HCT116 (cell line): ENCODE measurements at regions not wholly inside any gene's neighbourhood (a gene's known extent, or its start where the extent isn't known, plus 50 kb on each side); places are given as distances from the start of the nearest gene placed in this dataset.

ENCODE experiments used
- POLR2A ChIP-seq: IDR thresholded peaks from 2 replicates; pipeline ENCODE4 v1.7.0; 2011; ENCODE audit warnings: borderline replicate concordance; ENCODE audit not compliant: insufficient read depth, insufficient read length; ENCODE audit errors: extremely low read depth
- POLR2AphosphoS5 ChIP-seq: IDR thresholded peaks from 2 replicates; pipeline ENCODE4 v1.6.1; 2011; ENCODE audit warnings: mild to moderate bottlenecking, low read depth, low read length, moderate library complexity
- RAD21 ChIP-seq: IDR thresholded peaks from 2 replicates; pipeline ENCODE4 v1.6.1; 2012; ENCODE audit warnings: low read depth, mild to moderate bottlenecking
- SP1 ChIP-seq: IDR thresholded peaks from 2 replicates; pipeline ENCODE4 v1.6.1; 2012; ENCODE audit warnings: low read depth
- YY1 ChIP-seq: IDR thresholded peaks from 2 replicates; pipeline ENCODE4 v1.6.1; 2011; ENCODE audit warnings: low read length, low read depth, moderate library complexity, mild to moderate bottlenecking; ENCODE audit not compliant: insufficient replicate concordance; ENCODE audit errors: extremely low read depth
- ZNF274 ChIP-seq: fragments of 200-500 bp; sonication (Bioruptor generic); IDR thresholded peaks from 2 replicates; pipeline ENCODE4 v1.6.1; 2014; ENCODE audit warnings: mild to moderate bottlenecking, low read depth, low read length, inconsistent platforms
- TF ChIP-seq, protein P1 (sequence below), 3 experiments: fragments of 200-600 bp in 1 of 3; sonication (generic) in 1 of 3; IDR thresholded peaks in 2 of 3; conservative IDR thresholded peaks in 1 of 3; 2 replicates each; pipeline ENCODE4 v1.5.1; 2012 to 2017; ENCODE audit warnings: low read depth in 2 of 3, low read length in 2 of 3, antibody characterized with exemption in 1 of 3, borderline replicate concordance in 1 of 3, control low read depth in 1 of 3, mild to moderate bottlenecking in 1 of 3, mixed read lengths in 1 of 3, mixed run types in 1 of 3, moderate library complexity in 1 of 3; ENCODE audit not compliant: insufficient read depth in 1 of 3
- TF ChIP-seq, protein P2 (sequence below): IDR thresholded peaks from 2 replicates; pipeline ENCODE4 v1.6.1; 2012; ENCODE audit warnings: low read depth
- TF ChIP-seq, protein P3 (sequence below): IDR thresholded peaks from 2 replicates; pipeline ENCODE4 v1.6.1; 2012

DNA sequence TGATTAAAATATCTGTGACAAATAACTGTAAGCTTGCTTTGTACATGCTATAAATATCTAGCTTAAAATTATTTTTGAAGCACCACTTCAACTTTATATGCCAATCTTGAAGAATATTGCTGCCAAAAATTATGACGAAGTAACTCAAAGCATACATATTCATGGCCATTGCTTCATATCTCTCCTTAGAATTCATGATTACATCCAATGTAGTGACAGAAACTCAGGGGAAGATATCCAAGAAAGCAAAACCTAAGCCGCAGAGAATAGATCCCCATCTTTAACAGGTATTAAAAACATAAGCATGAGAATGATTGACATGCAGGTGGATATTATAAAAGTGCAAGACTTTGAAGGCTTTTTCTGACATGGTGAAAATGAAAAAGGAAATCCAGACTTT lies 100.8 kb upstream of the PLPPR1 start:
- TF ChIP-seq POLR2A: no peak
- TF ChIP-seq, protein P1, sequence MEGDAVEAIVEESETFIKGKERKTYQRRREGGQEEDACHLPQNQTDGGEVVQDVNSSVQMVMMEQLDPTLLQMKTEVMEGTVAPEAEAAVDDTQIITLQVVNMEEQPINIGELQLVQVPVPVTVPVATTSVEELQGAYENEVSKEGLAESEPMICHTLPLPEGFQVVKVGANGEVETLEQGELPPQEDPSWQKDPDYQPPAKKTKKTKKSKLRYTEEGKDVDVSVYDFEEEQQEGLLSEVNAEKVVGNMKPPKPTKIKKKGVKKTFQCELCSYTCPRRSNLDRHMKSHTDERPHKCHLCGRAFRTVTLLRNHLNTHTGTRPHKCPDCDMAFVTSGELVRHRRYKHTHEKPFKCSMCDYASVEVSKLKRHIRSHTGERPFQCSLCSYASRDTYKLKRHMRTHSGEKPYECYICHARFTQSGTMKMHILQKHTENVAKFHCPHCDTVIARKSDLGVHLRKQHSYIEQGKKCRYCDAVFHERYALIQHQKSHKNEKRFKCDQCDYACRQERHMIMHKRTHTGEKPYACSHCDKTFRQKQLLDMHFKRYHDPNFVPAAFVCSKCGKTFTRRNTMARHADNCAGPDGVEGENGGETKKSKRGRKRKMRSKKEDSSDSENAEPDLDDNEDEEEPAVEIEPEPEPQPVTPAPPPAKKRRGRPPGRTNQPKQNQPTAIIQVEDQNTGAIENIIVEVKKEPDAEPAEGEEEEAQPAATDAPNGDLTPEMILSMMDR (IDR thresholded peaks at IDR 0.05 in 2 of 3, conservative IDR thresholded peaks at IDR 0.05 in 1 of 3; ENCODE audit: borderline replicate concordance in 1 of 3, insufficient read depth in 1 of 3, low read depth in 2 of 3, low read length in 2 of 3): no peak
- no peak for TF ChIP-seq RAD21
- TF ChIP-seq ZNF274: no peak
- TF ChIP-seq YY1: no peak
- TF ChIP-seq, protein P2, sequence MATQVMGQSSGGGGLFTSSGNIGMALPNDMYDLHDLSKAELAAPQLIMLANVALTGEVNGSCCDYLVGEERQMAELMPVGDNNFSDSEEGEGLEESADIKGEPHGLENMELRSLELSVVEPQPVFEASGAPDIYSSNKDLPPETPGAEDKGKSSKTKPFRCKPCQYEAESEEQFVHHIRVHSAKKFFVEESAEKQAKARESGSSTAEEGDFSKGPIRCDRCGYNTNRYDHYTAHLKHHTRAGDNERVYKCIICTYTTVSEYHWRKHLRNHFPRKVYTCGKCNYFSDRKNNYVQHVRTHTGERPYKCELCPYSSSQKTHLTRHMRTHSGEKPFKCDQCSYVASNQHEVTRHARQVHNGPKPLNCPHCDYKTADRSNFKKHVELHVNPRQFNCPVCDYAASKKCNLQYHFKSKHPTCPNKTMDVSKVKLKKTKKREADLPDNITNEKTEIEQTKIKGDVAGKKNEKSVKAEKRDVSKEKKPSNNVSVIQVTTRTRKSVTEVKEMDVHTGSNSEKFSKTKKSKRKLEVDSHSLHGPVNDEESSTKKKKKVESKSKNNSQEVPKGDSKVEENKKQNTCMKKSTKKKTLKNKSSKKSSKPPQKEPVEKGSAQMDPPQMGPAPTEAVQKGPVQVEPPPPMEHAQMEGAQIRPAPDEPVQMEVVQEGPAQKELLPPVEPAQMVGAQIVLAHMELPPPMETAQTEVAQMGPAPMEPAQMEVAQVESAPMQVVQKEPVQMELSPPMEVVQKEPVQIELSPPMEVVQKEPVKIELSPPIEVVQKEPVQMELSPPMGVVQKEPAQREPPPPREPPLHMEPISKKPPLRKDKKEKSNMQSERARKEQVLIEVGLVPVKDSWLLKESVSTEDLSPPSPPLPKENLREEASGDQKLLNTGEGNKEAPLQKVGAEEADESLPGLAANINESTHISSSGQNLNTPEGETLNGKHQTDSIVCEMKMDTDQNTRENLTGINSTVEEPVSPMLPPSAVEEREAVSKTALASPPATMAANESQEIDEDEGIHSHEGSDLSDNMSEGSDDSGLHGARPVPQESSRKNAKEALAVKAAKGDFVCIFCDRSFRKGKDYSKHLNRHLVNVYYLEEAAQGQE: no peak
- TF ChIP-seq, protein P3, sequence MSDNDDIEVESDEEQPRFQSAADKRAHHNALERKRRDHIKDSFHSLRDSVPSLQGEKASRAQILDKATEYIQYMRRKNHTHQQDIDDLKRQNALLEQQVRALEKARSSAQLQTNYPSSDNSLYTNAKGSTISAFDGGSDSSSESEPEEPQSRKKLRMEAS: no peak
- no peak for TF ChIP-seq POLR2AphosphoS5
- TF ChIP-seq SP1: no peak
